OCI-LY7 (cell line): ENCODE measurements at regions not wholly inside any gene's neighbourhood (a gene's known extent, or its start where the extent isn't known, plus 50 kb on each side); places are given as distances from the start of the nearest gene placed in this dataset.

Source experiments
- BruUV-seq: library from RNA; stranded (reverse); fragments of 400-500 nt; replicated peaks from 2 replicates; lab custom pipeline; 2021; lab: Mats Ljungman, UMichigan
- CTCF ChIA-PET: fragments of 300-600 bp; sonication (Branson Sonifier 250); formaldehyde crosslinking; loops from one replicate; lab custom pipeline; 2022; ENCODE audit warnings: antibody characterized with exemption; ENCODE audit not compliant: unreplicated experiment; lab: Charles Lee
- POLR2A ChIA-PET: fragments of 300-600 bp; sonication (Branson Sonifier 250); formaldehyde crosslinking; loops from one replicate; lab custom pipeline; 2022; ENCODE audit warnings: antibody characterized with exemption; lab: Charles Lee
- DNase-seq: peaks from one replicate; pipeline ENCODE4 v3.0.0-alpha.2; 2015; ENCODE audit warnings: low spot score
- H2AFZ ChIP-seq: fragments of 200-600 bp; sonication (generic), shearing (Covaris generic); 2 replicates; pipeline ENCODE4 v1.6.1; 2014; ENCODE audit warnings: mild to moderate bottlenecking, antibody characterized with exemption, low read length, moderate library complexity
- H3K27ac ChIP-seq: fragments of 200-600 bp; sonication (generic); 2 replicates; pipeline ENCODE4 v1.5.1; 2014; ENCODE audit warnings: mixed run types, low read depth, mild to moderate bottlenecking, moderate library complexity, low read length, inconsistent platforms; ENCODE audit not compliant: poor library complexity, severe bottlenecking
- H3K36me3 ChIP-seq: fragments of 200-600 bp; sonication (generic); 2 replicates; pipeline ENCODE4 v1.6.1; 2014; ENCODE audit warnings: mild to moderate bottlenecking, antibody characterized with exemption, low read length, moderate library complexity, mixed read lengths; ENCODE audit not compliant: insufficient read depth
- H3K4me1 ChIP-seq: fragments of 200-600 bp; sonication (generic); 2 replicates; pipeline ENCODE4 v1.5.1; 2014; ENCODE audit warnings: mild to moderate bottlenecking, low read length; ENCODE audit not compliant: insufficient read depth, poor library complexity, severe bottlenecking
- H3K4me2 ChIP-seq: fragments of 200-600 bp; sonication (generic); 2 replicates; pipeline ENCODE4 v1.6.1; 2014; ENCODE audit warnings: mild to moderate bottlenecking, low read length
- H3K4me3 ChIP-seq: fragments of 200-600 bp; sonication (generic); 2 replicates; pipeline ENCODE4 v1.5.1; 2014; ENCODE audit warnings: mild to moderate bottlenecking, low read depth, low read length; ENCODE audit not compliant: poor library complexity, severe bottlenecking
- H3K79me2 ChIP-seq: fragments of 200-600 bp; sonication (generic); 2 replicates; pipeline ENCODE4 v1.6.1; 2016; ENCODE audit warnings: low read depth, mild to moderate bottlenecking, low read length, moderate library complexity, mixed read lengths; ENCODE audit not compliant: insufficient read depth
- H3K9me2 ChIP-seq: fragments of 200-600 bp; sonication (generic); 2 replicates; pipeline ENCODE4 v1.6.1; 2016; ENCODE audit warnings: mild to moderate bottlenecking, low read length, mixed read lengths; ENCODE audit not compliant: insufficient read depth
- H3K9me3 ChIP-seq: fragments of 200-600 bp; sonication (generic); 2 replicates; pipeline ENCODE4 v1.6.1; 2014; ENCODE audit warnings: mild to moderate bottlenecking, mixed run types, low read length, mixed read lengths
- H4K20me1 ChIP-seq: fragments of 200-600 bp; sonication (generic); 2 replicates; pipeline ENCODE4 v1.6.1; 2014; ENCODE audit warnings: mild to moderate bottlenecking, antibody characterized with exemption, low read length, moderate library complexity, mixed read lengths; ENCODE audit not compliant: insufficient read depth
- CTCF ChIP-seq: fragments of 200-600 bp; sonication (generic); conservative IDR thresholded peaks from 2 replicates; pipeline ENCODE4 v1.5.1; 2014; ENCODE audit warnings: mild to moderate bottlenecking, antibody characterized with exemption, low read length, moderate library complexity, mixed read lengths
- EZH2phosphoT487 ChIP-seq: fragments of 200-600 bp; sonication (generic); IDR thresholded peaks from 2 replicates; pipeline ENCODE4 v1.6.1; 2018; ENCODE audit warnings: low read depth, borderline replicate concordance, mild to moderate bottlenecking, mixed run types, antibody characterized with exemption, low read length, moderate library complexity, mixed read lengths
- intact Hi-C: fragments of 100-400 bp; cut with micrococcal nuclease; formaldehyde crosslinking; loops from one replicate; pipeline ENCODE4 v1.10.0; 2022; ENCODE audit not compliant: unreplicated experiment

- CTCF ChIA-PET: no interaction called here
These were observed 122.0 kb upstream of the EGLN3 start for GRCh38 chr14:34072921-34073320.

DNA sequence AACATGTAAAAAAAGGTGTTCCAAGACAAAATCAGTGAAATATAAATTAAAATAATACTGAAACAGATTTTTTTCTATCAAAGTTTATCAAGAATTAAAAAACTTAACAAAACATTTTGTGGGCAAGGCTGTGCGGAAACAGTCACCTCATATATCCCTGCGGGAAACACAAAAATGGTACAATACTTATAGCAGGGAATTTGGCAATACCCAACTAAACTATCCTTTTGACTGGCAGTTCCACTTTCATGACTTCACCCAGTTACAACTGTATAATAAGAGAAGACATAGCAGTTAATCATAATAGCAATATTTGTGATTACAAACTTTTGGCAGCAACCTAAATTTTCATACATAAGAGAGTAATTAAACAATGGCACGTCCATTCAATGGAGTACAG is 121.5 kb upstream of the EGLN3 start:
- no peak for TF ChIP-seq EZH2phosphoT487
- no peak for TF ChIP-seq CTCF
- no peaks in the 10 kb centered on the region for H3K9me2 ChIP-seq
- 0 out of 2 replicates have a peak, but pooled peaks cover 6% of the 10 kb centered on the region for H3K9me3 ChIP-seq
- no peak overlapping the region for H3K4me2 ChIP-seq
- POLR2A ChIA-PET: no interaction called here
- H3K27ac ChIP-seq: no peak overlapping the region
- no TSS peak for BruUV-seq
- CTCF ChIA-PET: no interaction called here
- no peak overlapping the region for H2AFZ ChIP-seq
- H4K20me1 ChIP-seq: no peaks in the 10 kb centered on the region
- DNase-seq: no peak
- no peaks in the 10 kb centered on the region for H3K36me3 ChIP-seq
- intact Hi-C loops: no loop called here
- no peaks in the 10 kb centered on the region for H3K79me2 ChIP-seq
- no peaks in the 10 kb centered on the region for H3K4me1 ChIP-seq
- H3K4me3 ChIP-seq: no peak overlapping the region

More at GRCh38 chr14:34072921-34073320, 122.0 kb upstream of the EGLN3 start:
- Histone ChIP-seq H2AFZ (no peak overlapping the region), H3K9me2 (no peaks in the 10 kb centered on the region), H3K9me3 (0 out of 2 replicates have a peak, but pooled peaks cover 6% of the 10 kb centered on the region), H3K4me1 (no peaks in the 10 kb centered on the region), H3K4me2 (no peak overlapping the region), H3K36me3 (no peaks in the 10 kb centered on the region), H3K27ac (no peak overlapping the region), H4K20me1 (no peaks in the 10 kb centered on the region), H3K79me2 (no peaks in the 10 kb centered on the region), H3K4me3 (no peak overlapping the region)
- no peak for TF ChIP-seq EZH2phosphoT487
- no peak for TF ChIP-seq CTCF
- intact Hi-C loops: no loop called here
- BruUV-seq: no TSS peak
- no peak for DNase-seq
- POLR2A ChIA-PET: no interaction called here

GRCh38 chr14:34070917-34071407 is 120.1 kb upstream of the EGLN3 start:
- intact Hi-C loops: no loop called here
- POLR2A ChIA-PET: interaction anchor here (0.5 to 0.6 kb wide), 2 partner anchors 424 to 567 kb away, joined by 3 to 4 read pairs; no protein-coding TSS in a partner anchor
- Histone ChIP-seq H3K4me3 (no peak overlapping the region), H3K79me2 (no peaks in the 10 kb centered on the region), H4K20me1 (no peaks in the 10 kb centered on the region), H3K9me3 (0 out of 2 replicates have a peak, but pooled peaks cover 6% of the 10 kb centered on the region), H3K4me1 (no peaks in the 10 kb centered on the region), H3K9me2 (no peaks in the 10 kb centered on the region), H3K36me3 (no peaks in the 10 kb centered on the region), H3K4me2 (no peak overlapping the region), H3K27ac (no peak overlapping the region), H2AFZ (no peak overlapping the region)
- no peak for DNase-seq
- CTCF ChIA-PET: no interaction called here
- no peak for TF ChIP-seq CTCF
- TF ChIP-seq EZH2phosphoT487: no peak
- BruUV-seq: no TSS peak
